ENCODE measurements at regions not wholly inside any gene's neighbourhood (a gene's known extent, or its start where the extent isn't known, plus 50 kb on each side); places are given as distances from the start of the nearest gene placed in this dataset.

GRCh38 chr3:135503760-135504686 is 461.5 kb upstream of the PPP2R3A start:
- H3K4me3 ChIP-seq (replicated peaks in 1 of 3; ENCODE audit: low read depth in 2 of 3, low read length in 3 of 3) = no peak overlapping the region
- peak overlapping the region; percentile 3 for H2AFZ ChIP-seq (ENCODE audit: insufficient read depth, low read depth, low read length, poor library complexity, severe bottlenecking)
- H3K9ac ChIP-seq (ENCODE audit: insufficient read depth, low read length, poor library complexity, severe bottlenecking) = no peak overlapping the region
- H3K9me3 Mint-ChIP-seq = peaks cover 0 to 3% (median 1%) of the 10 kb centered on the region in 7 donors
- no peak overlapping the region for H3K27ac Mint-ChIP-seq
- H3K27me3 ChIP-seq (ENCODE audit: control insufficient read depth in 2 of 2, insufficient read depth in 2 of 2, low read length in 2 of 2) = no peaks in the 10 kb centered on the region
- intact Hi-C loops (cut with micrococcal nuclease) = loop anchor here in 1 of 2 donors (10.0 kb wide), 1 partner anchor 709 kb away; the partner anchor contains the start of gene EPHB1
- no peaks in the 10 kb centered on the region for H3K36me3 ChIP-seq (replicated peaks in 1 of 2; ENCODE audit: control insufficient read depth in 1 of 2, insufficient read depth in 2 of 2, low read length in 2 of 2)
- H3K4me1 ChIP-seq (ENCODE audit: control insufficient read depth in 1 of 2, insufficient read depth in 2 of 2, low read length in 2 of 2) = peaks cover 0 to 8% of the 10 kb centered on the region in 2 donors
- peaks cover 13% of the 10 kb centered on the region for H3K4me1 Mint-ChIP-seq
- no peak for TF ChIP-seq CTCF (IDR thresholded peaks at IDR 0.05)
- DNase-seq = peak in 1 of 3 donors; percentile 13
- no peaks in the 10 kb centered on the region for H3K36me3 Mint-ChIP-seq
- H4K20me1 ChIP-seq (ENCODE audit: insufficient read depth, low read length) = no peaks in the 10 kb centered on the region
- H3K4me2 ChIP-seq (replicated peaks; ENCODE audit: extremely low read depth, low read length, poor library complexity, severe bottlenecking) = no peak overlapping the region
- H3K4me3 Mint-ChIP-seq = no peak overlapping the region
- WGBS (ENCODE audit: insufficient coverage) = 41% methylated on average over 16 of the region's 18 CpGs
- H3K79me2 ChIP-seq (ENCODE audit: insufficient read depth, low read length) = no peaks in the 10 kb centered on the region
- H3K27me3 Mint-ChIP-seq (ENCODE audit: low read depth in 3 of 3) = peaks cover 2 to 7% (median 7%) of the 10 kb centered on the region in 3 donors
- H3K27ac ChIP-seq (ENCODE audit: low read depth in 1 of 2, low read length in 2 of 2) = no peak overlapping the region
- H3K9me3 ChIP-seq (replicated peaks in 1 of 2; ENCODE audit: control insufficient read depth in 1 of 2, insufficient read depth in 1 of 2, low read length in 2 of 2) = no peaks in the 10 kb centered on the region

DNA sequence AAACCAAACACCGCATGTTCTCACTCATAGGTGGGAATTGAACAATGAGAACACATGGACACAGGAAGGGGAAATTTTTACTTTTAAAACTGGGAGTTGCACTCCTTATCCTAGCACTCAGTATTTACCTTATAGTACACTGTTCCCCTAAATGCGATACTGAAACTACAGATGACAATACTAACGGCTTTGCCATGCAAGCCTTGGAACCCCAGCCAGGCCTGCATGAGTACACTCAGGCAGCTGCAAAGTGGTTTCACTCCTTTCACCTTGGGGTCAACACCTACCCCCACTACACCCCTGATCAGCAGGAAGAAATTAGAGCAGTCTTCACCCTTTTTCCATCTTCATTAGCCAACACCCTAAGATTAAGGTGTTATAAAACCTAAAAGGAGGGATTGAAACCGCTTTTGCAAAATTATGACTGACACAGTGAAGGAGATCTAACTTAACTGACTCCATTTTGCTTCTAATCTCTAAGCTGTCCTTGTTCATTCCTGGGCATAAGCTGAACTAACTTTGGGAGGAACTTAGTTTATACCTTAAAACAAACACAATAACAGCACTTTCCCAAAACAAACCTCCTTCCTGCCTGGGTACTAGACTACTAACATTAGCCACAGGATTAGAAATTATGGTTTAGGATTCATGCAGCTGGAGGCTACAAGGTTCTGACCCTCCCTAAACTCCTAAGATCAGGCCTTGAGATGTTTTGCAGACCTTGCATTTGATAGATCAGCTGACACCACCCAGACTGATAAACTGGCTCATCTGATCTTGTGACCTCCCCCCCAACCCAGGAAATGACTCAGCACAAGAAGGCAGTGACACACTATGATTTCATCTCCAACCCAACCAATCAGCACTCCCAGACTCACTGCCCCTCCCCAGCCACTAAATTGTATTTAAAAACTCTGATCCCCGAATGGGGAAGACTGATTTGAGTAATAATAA is 452.1 kb upstream of the PPP2R3A start:
- no peaks in the 10 kb centered on the region for H3K79me2 ChIP-seq (ENCODE audit: insufficient read depth, low read length)
- DNase-seq = peak in 1 of 3 donors; percentile 38
- TF ChIP-seq CTCF (IDR thresholded peaks at IDR 0.05) = no peak
- no peak overlapping the region for H2AFZ ChIP-seq (ENCODE audit: insufficient read depth, low read depth, low read length, poor library complexity, severe bottlenecking)
- H3K4me1 Mint-ChIP-seq = peaks cover 3% of the 10 kb centered on the region
- WGBS (ENCODE audit: insufficient coverage) = 73% methylated on average over 2 of the region's 5 CpGs
- H3K27ac ChIP-seq (ENCODE audit: low read depth in 1 of 2, low read length in 2 of 2) = no peak overlapping the region
- no peak overlapping the region for H3K4me3 Mint-ChIP-seq
- no peak overlapping the region for H3K9ac ChIP-seq (ENCODE audit: insufficient read depth, low read length, poor library complexity, severe bottlenecking)
- H3K4me3 ChIP-seq (replicated peaks in 1 of 3; ENCODE audit: low read depth in 2 of 3, low read length in 3 of 3) = no peak overlapping the region
- no peaks in the 10 kb centered on the region for H3K36me3 Mint-ChIP-seq
- H3K4me2 ChIP-seq (replicated peaks; ENCODE audit: extremely low read depth, low read length, poor library complexity, severe bottlenecking) = no peak overlapping the region
- H3K9me3 ChIP-seq (replicated peaks in 1 of 2; ENCODE audit: control insufficient read depth in 1 of 2, insufficient read depth in 1 of 2, low read length in 2 of 2) = no peaks in the 10 kb centered on the region
- H3K27me3 Mint-ChIP-seq (ENCODE audit: low read depth in 3 of 3) = peaks cover 0 to 1% (median 0%) of the 10 kb centered on the region in 3 donors
- no peaks in the 10 kb centered on the region for H3K4me1 ChIP-seq (ENCODE audit: control insufficient read depth in 1 of 2, insufficient read depth in 2 of 2, low read length in 2 of 2)
- intact Hi-C loops (cut with micrococcal nuclease) = no loop called here
- H3K27me3 ChIP-seq (ENCODE audit: control insufficient read depth in 2 of 2, insufficient read depth in 2 of 2, low read length in 2 of 2) = no peaks in the 10 kb centered on the region
- H3K27ac Mint-ChIP-seq = no peak overlapping the region
- no peaks in the 10 kb centered on the region for H3K36me3 ChIP-seq (replicated peaks in 1 of 2; ENCODE audit: control insufficient read depth in 1 of 2, insufficient read depth in 2 of 2, low read length in 2 of 2)
- H4K20me1 ChIP-seq (ENCODE audit: insufficient read depth, low read length) = no peaks in the 10 kb centered on the region
- peaks cover 0 to 9% (median 4%) of the 10 kb centered on the region in 7 donors for H3K9me3 Mint-ChIP-seq
